Uterus (tissue), 3 donors: ENCODE measurements at regions not wholly inside any gene's neighbourhood (a gene's known extent, or its start where the extent isn't known, plus 50 kb on each side); places are given as distances from the start of the nearest gene placed in this dataset.

Experiments
- DNase-seq, 2 donors: peaks; one replicate each; pipeline ENCODE4 v3.0.0-alpha.2; 2019 to 2020
- H3K27ac ChIP-seq, 2 donors: fragments of 200-600 bp; sonication (generic); 1 replicate in 1 of 2; 2 replicates in 1 of 2; pipeline ENCODE4 v1.5.1; 2016 to 2018
- H3K27me3 ChIP-seq, 2 donors: fragments of 200-600 bp; sonication (generic); one replicate each; pipeline ENCODE4 v1.5.1; 2018 to 2019; ENCODE audit warnings: control low read depth in 1 of 2
- H3K36me3 ChIP-seq, 2 donors: fragments of 200-600 bp; sonication (generic); one replicate each; pipeline ENCODE4 v1.5.1; 2019; ENCODE audit warnings: control low read depth in 1 of 2
- H3K4me1 ChIP-seq, 2 donors: fragments of 200-600 bp; sonication (generic); one replicate each; pipeline ENCODE4 v1.5.1; 2018 to 2019; ENCODE audit warnings: control low read depth in 1 of 2
- H3K4me3 ChIP-seq, 2 donors: fragments of 200-600 bp; sonication (generic); 1 replicate in 1 of 2; 2 replicates in 1 of 2; pipeline ENCODE4 v1.5.1; 2018 to 2019; ENCODE audit warnings: mild to moderate bottlenecking in 1 of 2
- H3K9me3 ChIP-seq, 2 donors: fragments of 200-600 bp; sonication (generic); one replicate each; pipeline ENCODE4 v1.5.1; 2019; ENCODE audit warnings: control low read depth in 1 of 2
- POLR2A ChIP-seq, 2 donors: fragments of 450-650 bp; IDR thresholded peaks; one replicate each; pipeline ENCODE4 v1.6.1; 2016; ENCODE audit warnings: antibody characterized with exemption in 2 of 2, mild to moderate bottlenecking in 1 of 2, moderate library complexity in 1 of 2
- intact Hi-C: fragments of 100-400 bp; cut with DNase I; formaldehyde crosslinking; loops from one replicate; pipeline ENCODE4 v1.15.1; 2023; ENCODE audit warnings: low total_unique reads
- TF ChIP-seq, protein P1 (sequence below), 4 experiments: fragments of 200-600 bp in 2 of 4; fragments of 450-650 bp in 2 of 4; sonication (generic) in 2 of 4; IDR thresholded peaks; one replicate each; pipeline ENCODE4 v1.5.1; 2016 to 2019; ENCODE audit warnings: antibody characterized with exemption in 4 of 4, mild to moderate bottlenecking in 2 of 4, moderate library complexity in 1 of 4
- donor health status: DM: yes; HTN: yes; CAD: no.

DNA sequence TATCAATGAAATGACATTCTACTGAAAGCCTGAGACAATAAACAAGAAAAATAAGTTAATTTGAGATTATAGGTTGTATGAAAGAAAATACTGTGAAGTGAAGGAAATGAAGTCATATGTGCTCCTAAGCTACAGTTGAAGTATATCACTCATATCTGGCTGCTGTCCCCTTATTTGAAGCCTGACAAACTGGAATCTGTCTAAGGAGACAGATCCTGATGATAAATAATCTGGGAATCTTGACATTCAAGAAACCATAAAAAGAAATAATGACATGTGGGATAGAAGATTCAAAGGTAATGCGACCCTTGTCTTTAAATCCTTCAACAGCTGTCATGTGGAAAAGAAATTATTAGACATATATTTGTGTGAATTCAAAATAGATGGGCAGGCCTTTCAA, 424.5 kb upstream of the LMCD1 start:
- Histone ChIP-seq H3K36me3 (no peaks in the 10 kb centered on the region), H3K4me1 (no peaks in the 10 kb centered on the region), H3K9me3 (no peaks in the 10 kb centered on the region), H3K27me3 (no peaks in the 10 kb centered on the region), H3K4me3 (no peak overlapping the region), H3K27ac (no peak overlapping the region)
- TF ChIP-seq, protein P1, sequence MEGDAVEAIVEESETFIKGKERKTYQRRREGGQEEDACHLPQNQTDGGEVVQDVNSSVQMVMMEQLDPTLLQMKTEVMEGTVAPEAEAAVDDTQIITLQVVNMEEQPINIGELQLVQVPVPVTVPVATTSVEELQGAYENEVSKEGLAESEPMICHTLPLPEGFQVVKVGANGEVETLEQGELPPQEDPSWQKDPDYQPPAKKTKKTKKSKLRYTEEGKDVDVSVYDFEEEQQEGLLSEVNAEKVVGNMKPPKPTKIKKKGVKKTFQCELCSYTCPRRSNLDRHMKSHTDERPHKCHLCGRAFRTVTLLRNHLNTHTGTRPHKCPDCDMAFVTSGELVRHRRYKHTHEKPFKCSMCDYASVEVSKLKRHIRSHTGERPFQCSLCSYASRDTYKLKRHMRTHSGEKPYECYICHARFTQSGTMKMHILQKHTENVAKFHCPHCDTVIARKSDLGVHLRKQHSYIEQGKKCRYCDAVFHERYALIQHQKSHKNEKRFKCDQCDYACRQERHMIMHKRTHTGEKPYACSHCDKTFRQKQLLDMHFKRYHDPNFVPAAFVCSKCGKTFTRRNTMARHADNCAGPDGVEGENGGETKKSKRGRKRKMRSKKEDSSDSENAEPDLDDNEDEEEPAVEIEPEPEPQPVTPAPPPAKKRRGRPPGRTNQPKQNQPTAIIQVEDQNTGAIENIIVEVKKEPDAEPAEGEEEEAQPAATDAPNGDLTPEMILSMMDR (IDR thresholded peaks at IDR 0.05), result no peak
- TF ChIP-seq POLR2A (IDR thresholded peaks at IDR 0.05), result no peak
- intact Hi-C loops, result no loop called here
- no peak for DNase-seq

DNA sequence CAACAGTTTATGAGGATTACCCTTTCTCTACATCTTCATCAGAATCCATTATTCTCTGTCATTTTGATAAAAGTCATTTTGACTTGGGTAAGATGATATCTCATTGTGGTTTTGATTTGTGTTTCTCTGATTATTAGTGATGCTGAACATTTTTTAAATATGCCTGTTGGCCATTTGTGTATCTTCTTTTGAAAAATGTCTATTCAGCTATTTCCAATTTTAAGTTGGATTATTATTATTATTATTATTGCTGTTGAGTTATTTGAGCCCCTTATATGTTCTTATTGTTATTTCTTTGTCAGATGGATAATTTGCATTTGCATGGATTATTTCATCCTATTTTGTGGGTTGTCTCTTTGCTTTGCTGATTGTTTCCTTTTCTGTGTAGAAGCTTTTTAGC, 421.2 kb upstream of the LMCD1 start:
- no peaks in the 10 kb centered on the region for H3K36me3 ChIP-seq
- H3K27ac ChIP-seq, result no peak overlapping the region
- no peaks in the 10 kb centered on the region for H3K27me3 ChIP-seq
- no peak for DNase-seq
- TF ChIP-seq, protein P1 (IDR thresholded peaks at IDR 0.05), result no peak
- no peak for TF ChIP-seq POLR2A (IDR thresholded peaks at IDR 0.05)
- intact Hi-C loops, result no loop called here
- H3K4me1 ChIP-seq, result no peaks in the 10 kb centered on the region
- no peak overlapping the region for H3K4me3 ChIP-seq
- no peaks in the 10 kb centered on the region for H3K9me3 ChIP-seq

DNA sequence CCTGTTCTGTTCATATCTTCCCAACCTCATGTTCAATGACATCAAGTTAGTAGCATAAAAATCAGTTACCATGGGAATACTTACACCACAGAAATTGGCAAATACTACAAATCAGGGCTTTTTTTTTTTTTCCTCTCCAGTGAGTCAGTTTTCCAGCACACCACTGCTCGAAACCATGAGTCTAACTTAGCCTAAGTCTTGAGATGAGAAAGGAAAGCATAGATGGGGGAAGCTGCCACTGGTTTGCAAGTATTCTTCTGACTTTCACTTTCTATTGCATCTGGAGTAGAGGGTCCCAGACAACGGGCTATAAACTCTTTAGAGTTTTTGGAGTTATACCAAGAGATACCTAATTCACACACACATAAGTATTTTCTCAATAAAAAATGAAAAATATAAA, 416.1 kb upstream of the LMCD1 start:
- Histone ChIP-seq H3K9me3 (no peaks in the 10 kb centered on the region), H3K36me3 (no peaks in the 10 kb centered on the region), H3K27me3 (no peaks in the 10 kb centered on the region), H3K4me1 (no peaks in the 10 kb centered on the region), H3K27ac (no peak overlapping the region), H3K4me3 (no peak overlapping the region)
- TF ChIP-seq POLR2A (IDR thresholded peaks at IDR 0.05), result no peak
- TF ChIP-seq, protein P1 (IDR thresholded peaks at IDR 0.05), result no peak
- intact Hi-C loops, result no loop called here
- DNase-seq, result no peak

DNA sequence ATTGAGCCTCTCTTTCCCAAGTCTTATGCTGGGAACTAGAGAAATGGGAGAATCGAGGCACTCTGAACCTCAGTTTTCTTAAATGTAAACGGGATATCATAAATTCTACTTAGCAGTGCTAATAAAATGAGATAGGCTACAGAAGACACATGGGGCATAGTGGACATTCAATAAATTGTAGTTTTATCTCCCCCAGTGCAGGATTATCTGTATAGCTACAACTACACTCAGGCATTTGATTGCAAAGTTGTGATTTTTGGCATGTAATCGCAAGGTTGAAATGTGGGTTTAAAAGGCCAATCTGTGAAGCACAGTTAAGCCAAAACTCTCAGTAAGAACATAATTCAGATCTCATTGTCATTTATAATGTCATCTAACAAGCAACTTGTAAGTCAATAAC, 413.7 kb upstream of the LMCD1 start:
- intact Hi-C loops, result no loop called here
- H3K9me3 ChIP-seq, result no peaks in the 10 kb centered on the region
- no peak for TF ChIP-seq POLR2A (IDR thresholded peaks at IDR 0.05)
- TF ChIP-seq, protein P1 (IDR thresholded peaks at IDR 0.05), result no peak

DNA sequence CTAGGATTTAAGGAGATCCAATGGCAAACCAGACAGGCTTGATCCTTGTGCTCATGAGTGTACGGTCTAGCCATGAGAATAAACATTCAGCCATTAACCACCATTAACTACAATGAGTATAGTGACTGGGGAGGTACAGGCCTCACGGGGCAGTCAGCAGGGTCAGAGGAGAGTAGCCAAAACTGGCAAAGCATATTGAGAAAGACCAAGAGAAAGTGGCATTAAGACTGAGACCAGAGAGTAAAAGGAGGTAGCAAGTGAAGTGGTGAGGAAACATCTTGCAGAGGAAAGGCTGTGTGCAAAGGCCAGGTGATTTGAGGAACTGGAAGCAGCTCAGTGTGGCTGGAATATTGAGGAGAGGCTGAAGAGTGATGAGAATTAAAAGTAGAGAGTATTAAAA, 407.2 kb upstream of the LMCD1 start:
- no peaks in the 10 kb centered on the region for H3K36me3 ChIP-seq

More for the DNA sequence above, 413.7 kb upstream of the LMCD1 start:
- no peaks in the 10 kb centered on the region for H3K27me3 ChIP-seq
- DNase-seq, result no peak
- no peak overlapping the region for H3K4me3 ChIP-seq
- no peaks in the 10 kb centered on the region for H3K36me3 ChIP-seq
- H3K4me1 ChIP-seq, result no peaks in the 10 kb centered on the region
- no peak overlapping the region for H3K27ac ChIP-seq

More for the DNA sequence above, 407.2 kb upstream of the LMCD1 start:
- Histone ChIP-seq H3K4me1 (no peaks in the 10 kb centered on the region), H3K27me3 (no peaks in the 10 kb centered on the region), H3K4me3 (no peak overlapping the region), H3K9me3 (no peaks in the 10 kb centered on the region), H3K27ac (no peak overlapping the region)
- intact Hi-C loops, result no loop called here
- TF ChIP-seq POLR2A (IDR thresholded peaks at IDR 0.05), result no peak
- TF ChIP-seq, protein P1 (IDR thresholded peaks at IDR 0.05), result no peak
- DNase-seq, result no peak
